GM20000 (cell line): ENCODE measurements at regions not wholly inside any gene's neighbourhood (a gene's known extent, or its start where the extent isn't known, plus 50 kb on each side); places are given as distances from the start of the nearest gene placed in this dataset.

Experiments
- DNase-seq: peaks from one replicate; pipeline ENCODE4 v3.0.0; 2012; ENCODE audit warnings: low spot score
- CTCF ChIP-seq: IDR thresholded peaks from 2 replicates; pipeline ENCODE4 v1.5.1; 2012; ENCODE audit warnings: mild to moderate bottlenecking, control low read depth; ENCODE audit errors: extremely low read depth, missing control alignments

- no peak for DNase-seq
- no peak for TF ChIP-seq CTCF
Measured at GRCh38 chrX:113675278-113675677, 834.6 kb upstream of the AMOT start.

- DNase-seq, result no peak
- TF ChIP-seq CTCF, result no peak
Measured at GRCh38 chrX:113651306-113651705, 810.7 kb upstream of the AMOT start.

- no peak for DNase-seq
- no peak for TF ChIP-seq CTCF
Measured at GRCh38 chrX:113644426-113644825, 803.8 kb upstream of the AMOT start.

GRCh38 chrX:113634565-113634964 lies 793.9 kb upstream of the AMOT start:
- no peak for TF ChIP-seq CTCF
- DNase-seq, result no peak

- DNase-seq, result no peak
- TF ChIP-seq CTCF, result no peak
Measured at GRCh38 chrX:113629326-113629725, 788.7 kb upstream of the AMOT start.

GRCh38 chrX:113594123-113594841 lies 753.7 kb upstream of the AMOT start:
- no peak for DNase-seq
- TF ChIP-seq CTCF, result no peak

GRCh38 chrX:113586281-113586898 lies 745.8 kb upstream of the AMOT start:
- no peak for DNase-seq
- no peak for TF ChIP-seq CTCF
